Gastroesophageal sphincter (tissue), 4 donors: ENCODE measurements at regions not wholly inside any gene's neighbourhood (a gene's known extent, or its start where the extent isn't known, plus 50 kb on each side); places are given as distances from the start of the nearest gene placed in this dataset.

ENCODE experiments used
- ATAC-seq: fragments of 150-250 bp; one replicate; pipeline ENCODE4 v1.9.1; 2016; ENCODE audit warnings: mild to moderate bottlenecking, moderate library complexity
- H3K27ac ChIP-seq, 4 donors: fragments of 200-600 bp; sonication (generic) in 3 of 4; 1 replicate in 3 of 4; 2 replicates in 1 of 4; pipeline ENCODE4 v1.5.1; 2016 to 2019
- H3K27me3 ChIP-seq: fragments of 200-600 bp; sonication (generic); one replicate; pipeline ENCODE4 v1.5.1; 2019
- H3K36me3 ChIP-seq, 2 donors: fragments of 200-600 bp; sonication (generic); one replicate each; pipeline ENCODE4 v1.5.1; 2019; ENCODE audit warnings: control low read depth in 1 of 2
- H3K4me1 ChIP-seq, 3 donors: fragments of 200-600 bp; sonication (generic); 1 replicate in 2 of 3; 2 replicates in 1 of 3; pipeline ENCODE4 v1.5.1; 2016 to 2019; ENCODE audit warnings: control low read depth in 2 of 3
- H3K4me3 ChIP-seq, 2 donors: fragments of 200-600 bp; sonication (generic); one replicate each; pipeline ENCODE4 v1.5.1; 2019; ENCODE audit warnings: mild to moderate bottlenecking in 1 of 2, moderate library complexity in 1 of 2
- H3K9me3 ChIP-seq, 3 donors: fragments of 200-600 bp; sonication (generic); one replicate each; pipeline ENCODE4 v1.5.1; 2017 to 2019; ENCODE audit warnings: control low read depth in 2 of 3
- CTCF ChIP-seq, 4 experiments: fragments of 200-600 bp in 2 of 4; fragments of 450-650 bp in 2 of 4; sonication (generic) in 1 of 4; IDR thresholded peaks; one replicate each; pipeline ENCODE4 v1.5.1; 2017 to 2019; ENCODE audit warnings: antibody characterized with exemption in 4 of 4, mild to moderate bottlenecking in 2 of 4, moderate library complexity in 2 of 4
- EP300 ChIP-seq: sonication (generic); formaldehyde crosslinking; IDR thresholded peaks from one replicate; pipeline ENCODE4 v1.6.1; 2017; ENCODE audit warnings: antibody characterized with exemption, mild to moderate bottlenecking
- POLR2A ChIP-seq, 2 donors: fragments of 450-650 bp; IDR thresholded peaks; one replicate each; pipeline ENCODE4 v1.6.1; 2017; ENCODE audit warnings: antibody characterized with exemption in 2 of 2, mild to moderate bottlenecking in 2 of 2, moderate library complexity in 1 of 2
- POLR2AphosphoS5 ChIP-seq: sonication (generic); formaldehyde crosslinking; IDR thresholded peaks from one replicate; pipeline ENCODE4 v1.6.1; 2017; ENCODE audit warnings: antibody characterized with exemption
- WGBS, 2 donors: methylation state at CpG; one replicate each; pipeline ENCODE4 v1.1.5; 2018; ENCODE audit warnings: low coverage in 1 of 2; 5-methylcytosine and 5-hydroxymethylcytosine counted together

GRCh38 chr17:22512057-22512456 lies 819.7 kb downstream of the KCNJ18 start:
- 61 to 68% methylated on average over 3 of the region's 3 CpGs for WGBS, 2 donors
- H3K27ac ChIP-seq: no peak overlapping the region
- H3K9me3 ChIP-seq: peaks cover 0 to 30% (median 0%) of the 10 kb centered on the region in 3 donors
- H3K4me3 ChIP-seq: no peak overlapping the region
- ATAC-seq: no peak
- H3K36me3 ChIP-seq: no peaks in the 10 kb centered on the region
- no peaks in the 10 kb centered on the region for H3K27me3 ChIP-seq
- H3K4me1 ChIP-seq: no peaks in the 10 kb centered on the region
- no peak for TF ChIP-seq POLR2AphosphoS5
- TF ChIP-seq CTCF (IDR thresholded peaks at IDR 0.05): no peak
- TF ChIP-seq EP300: no peak
- no peak for TF ChIP-seq POLR2A (IDR thresholded peaks at IDR 0.05)

- peaks cover 0 to 35% (median 0%) of the 10 kb centered on the region in 3 donors for H3K9me3 ChIP-seq
- H3K27ac ChIP-seq: no peak overlapping the region
- no peaks in the 10 kb centered on the region for H3K27me3 ChIP-seq
- WGBS, 2 donors: 56% methylated on average over 1 of the region's 6 CpGs; no CpG with 5 or more reads in 1 of the 2 donors
- no peaks in the 10 kb centered on the region for H3K36me3 ChIP-seq
- no peaks in the 10 kb centered on the region for H3K4me1 ChIP-seq
- no peak for TF ChIP-seq CTCF (IDR thresholded peaks at IDR 0.05)
- TF ChIP-seq EP300: no peak
- TF ChIP-seq POLR2AphosphoS5: no peak
- no peak for TF ChIP-seq POLR2A (IDR thresholded peaks at IDR 0.05)
- no peak overlapping the region for H3K4me3 ChIP-seq
- ATAC-seq: no peak
These were observed 820.2 kb downstream of the KCNJ18 start for GRCh38 chr17:22512506-22512905.

- ATAC-seq: no peak
- 83 to 100% methylated on average over 2 to 8 of the region's 21 CpGs for WGBS, 2 donors
- H3K27me3 ChIP-seq: no peaks in the 10 kb centered on the region
- peaks cover 0 to 37% (median 0%) of the 10 kb centered on the region in 3 donors for H3K9me3 ChIP-seq
- H3K36me3 ChIP-seq: no peaks in the 10 kb centered on the region
- no peak overlapping the region for H3K27ac ChIP-seq
- H3K4me3 ChIP-seq: no peak overlapping the region
- TF ChIP-seq EP300: no peak
- no peak for TF ChIP-seq POLR2A (IDR thresholded peaks at IDR 0.05)
- TF ChIP-seq CTCF (IDR thresholded peaks at IDR 0.05): no peak
- no peak for TF ChIP-seq POLR2AphosphoS5
- H3K4me1 ChIP-seq: no peaks in the 10 kb centered on the region
These were observed 820.7 kb downstream of the KCNJ18 start for GRCh38 chr17:22512997-22513538.

- no peak overlapping the region for H3K27ac ChIP-seq
- ATAC-seq: no peak
- H3K36me3 ChIP-seq: no peaks in the 10 kb centered on the region
- H3K9me3 ChIP-seq: peaks cover 0 to 37% (median 0%) of the 10 kb centered on the region in 3 donors
- H3K4me3 ChIP-seq: no peak overlapping the region
- WGBS, 2 donors: 50 to 67% methylated on average over 1 to 6 of the region's 6 CpGs
- no peaks in the 10 kb centered on the region for H3K27me3 ChIP-seq
- no peak for TF ChIP-seq POLR2AphosphoS5
- no peak for TF ChIP-seq EP300
- no peak for TF ChIP-seq CTCF (IDR thresholded peaks at IDR 0.05)
- no peak for TF ChIP-seq POLR2A (IDR thresholded peaks at IDR 0.05)
- no peaks in the 10 kb centered on the region for H3K4me1 ChIP-seq
These were observed 822.0 kb downstream of the KCNJ18 start for GRCh38 chr17:22514315-22514714.

GRCh38 chr17:22514767-22515320 lies 822.5 kb downstream of the KCNJ18 start:
- ATAC-seq: no peak
- no peaks in the 10 kb centered on the region for H3K27me3 ChIP-seq
- H3K36me3 ChIP-seq: no peaks in the 10 kb centered on the region
- no CpG with 5 or more reads among the region's 4 CpGs for WGBS, 2 donors
- no peaks in the 10 kb centered on the region for H3K4me1 ChIP-seq
- peaks cover 0 to 37% (median 0%) of the 10 kb centered on the region in 3 donors for H3K9me3 ChIP-seq
- H3K4me3 ChIP-seq: no peak overlapping the region
- no peak for TF ChIP-seq EP300
- TF ChIP-seq POLR2AphosphoS5: no peak
- TF ChIP-seq POLR2A (IDR thresholded peaks at IDR 0.05): no peak
- TF ChIP-seq CTCF (IDR thresholded peaks at IDR 0.05): no peak
- no peak overlapping the region for H3K27ac ChIP-seq
